HCT116 (cell line): ENCODE measurements at regions not wholly inside any gene's neighbourhood (a gene's known extent, or its start where the extent isn't known, plus 50 kb on each side); places are given as distances from the start of the nearest gene placed in this dataset.
"Not testable (repeated sequence)": the region's sequence is repeated elsewhere in the genome, so short reads cannot be mapped to it uniquely, and the experiment has no call there.

Experiments used
- CEBPB ChIP-seq: IDR thresholded peaks from 2 replicates; pipeline ENCODE4 v1.6.1; 2012; ENCODE audit warnings: low read depth
- EZH2 ChIP-seq: fragments of 200-600 bp; sonication (generic); IDR thresholded peaks from 2 replicates; pipeline ENCODE4 v1.6.1; 2017; ENCODE audit warnings: antibody characterized with exemption, mixed run types
- EZH2phosphoT487 ChIP-seq: fragments of 200-600 bp; IDR thresholded peaks from 2 replicates; pipeline ENCODE4 v1.6.1; 2018; ENCODE audit warnings: antibody characterized with exemption, borderline replicate concordance
- FOSL1 ChIP-seq: IDR thresholded peaks from 2 replicates; pipeline ENCODE4 v1.6.1; 2012; ENCODE audit warnings: low read depth
- JUND ChIP-seq: IDR thresholded peaks from 2 replicates; pipeline ENCODE4 v1.6.1; 2012
- POLR2A ChIP-seq: IDR thresholded peaks from 2 replicates; pipeline ENCODE4 v1.7.0; 2011; ENCODE audit warnings: borderline replicate concordance; ENCODE audit not compliant: insufficient read depth, insufficient read length; ENCODE audit errors: extremely low read depth
- POLR2AphosphoS5 ChIP-seq: IDR thresholded peaks from 2 replicates; pipeline ENCODE4 v1.6.1; 2011; ENCODE audit warnings: mild to moderate bottlenecking, low read depth, low read length, moderate library complexity
- RAD21 ChIP-seq: IDR thresholded peaks from 2 replicates; pipeline ENCODE4 v1.6.1; 2012; ENCODE audit warnings: low read depth, mild to moderate bottlenecking
- SP1 ChIP-seq: IDR thresholded peaks from 2 replicates; pipeline ENCODE4 v1.6.1; 2012; ENCODE audit warnings: low read depth
- YY1 ChIP-seq: IDR thresholded peaks from 2 replicates; pipeline ENCODE4 v1.6.1; 2011; ENCODE audit warnings: low read length, low read depth, moderate library complexity, mild to moderate bottlenecking; ENCODE audit not compliant: insufficient replicate concordance; ENCODE audit errors: extremely low read depth
- ZNF274 ChIP-seq: fragments of 200-500 bp; sonication (Bioruptor generic); IDR thresholded peaks from 2 replicates; pipeline ENCODE4 v1.6.1; 2014; ENCODE audit warnings: mild to moderate bottlenecking, low read depth, low read length, inconsistent platforms
- TF ChIP-seq, protein P1 (sequence below), 3 experiments: fragments of 200-600 bp in 1 of 3; sonication (generic) in 1 of 3; IDR thresholded peaks in 2 of 3; conservative IDR thresholded peaks in 1 of 3; 2 replicates each; pipeline ENCODE4 v1.5.1; 2012 to 2017; ENCODE audit warnings: low read depth in 2 of 3, low read length in 2 of 3, antibody characterized with exemption in 1 of 3, borderline replicate concordance in 1 of 3, control low read depth in 1 of 3, mild to moderate bottlenecking in 1 of 3, mixed read lengths in 1 of 3, mixed run types in 1 of 3, moderate library complexity in 1 of 3; ENCODE audit not compliant: insufficient read depth in 1 of 3
- TF ChIP-seq, protein P2 (sequence below): IDR thresholded peaks from 2 replicates; pipeline ENCODE4 v1.6.1; 2011; ENCODE audit warnings: mild to moderate bottlenecking, low read length, moderate library complexity; ENCODE audit not compliant: insufficient replicate concordance; ENCODE audit errors: extremely low read depth
- TF ChIP-seq, protein P3 (sequence below): IDR thresholded peaks from 2 replicates; pipeline ENCODE4 v1.6.1; 2012; ENCODE audit warnings: low read depth

DNA sequence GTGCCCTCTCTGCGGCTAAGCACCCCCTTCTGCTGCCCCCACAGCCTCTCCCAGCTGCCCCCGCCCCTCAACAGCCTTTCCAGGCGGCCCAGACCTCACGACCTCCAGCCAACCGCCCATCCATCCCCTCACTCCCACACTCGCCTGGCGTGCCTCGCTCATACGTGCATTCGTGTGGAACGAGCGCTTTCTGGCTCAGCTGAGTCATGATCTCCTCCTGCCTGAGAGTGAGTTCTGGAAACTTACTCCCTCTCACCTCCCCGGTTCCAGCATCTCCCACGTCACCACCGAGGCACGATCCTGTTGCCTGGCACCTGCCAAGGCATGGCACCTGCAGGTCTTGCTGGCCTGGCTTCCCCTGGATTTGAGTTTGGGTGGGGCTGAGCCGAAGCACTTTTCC lies 5506.2 kb upstream of the TPTE start:
- not testable (repeated sequence) for TF ChIP-seq POLR2AphosphoS5, JUND, POLR2A, CEBPB, EZH2, FOSL1, SP1, YY1, ZNF274, EZH2phosphoT487, RAD21
- TF ChIP-seq, protein P1, sequence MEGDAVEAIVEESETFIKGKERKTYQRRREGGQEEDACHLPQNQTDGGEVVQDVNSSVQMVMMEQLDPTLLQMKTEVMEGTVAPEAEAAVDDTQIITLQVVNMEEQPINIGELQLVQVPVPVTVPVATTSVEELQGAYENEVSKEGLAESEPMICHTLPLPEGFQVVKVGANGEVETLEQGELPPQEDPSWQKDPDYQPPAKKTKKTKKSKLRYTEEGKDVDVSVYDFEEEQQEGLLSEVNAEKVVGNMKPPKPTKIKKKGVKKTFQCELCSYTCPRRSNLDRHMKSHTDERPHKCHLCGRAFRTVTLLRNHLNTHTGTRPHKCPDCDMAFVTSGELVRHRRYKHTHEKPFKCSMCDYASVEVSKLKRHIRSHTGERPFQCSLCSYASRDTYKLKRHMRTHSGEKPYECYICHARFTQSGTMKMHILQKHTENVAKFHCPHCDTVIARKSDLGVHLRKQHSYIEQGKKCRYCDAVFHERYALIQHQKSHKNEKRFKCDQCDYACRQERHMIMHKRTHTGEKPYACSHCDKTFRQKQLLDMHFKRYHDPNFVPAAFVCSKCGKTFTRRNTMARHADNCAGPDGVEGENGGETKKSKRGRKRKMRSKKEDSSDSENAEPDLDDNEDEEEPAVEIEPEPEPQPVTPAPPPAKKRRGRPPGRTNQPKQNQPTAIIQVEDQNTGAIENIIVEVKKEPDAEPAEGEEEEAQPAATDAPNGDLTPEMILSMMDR (IDR thresholded peaks at IDR 0.05 in 2 of 3, conservative IDR thresholded peaks at IDR 0.05 in 1 of 3; ENCODE audit: borderline replicate concordance in 1 of 3, insufficient read depth in 1 of 3, low read depth in 2 of 3, low read length in 2 of 3): not testable (repeated sequence)
- TF ChIP-seq, protein P2, sequence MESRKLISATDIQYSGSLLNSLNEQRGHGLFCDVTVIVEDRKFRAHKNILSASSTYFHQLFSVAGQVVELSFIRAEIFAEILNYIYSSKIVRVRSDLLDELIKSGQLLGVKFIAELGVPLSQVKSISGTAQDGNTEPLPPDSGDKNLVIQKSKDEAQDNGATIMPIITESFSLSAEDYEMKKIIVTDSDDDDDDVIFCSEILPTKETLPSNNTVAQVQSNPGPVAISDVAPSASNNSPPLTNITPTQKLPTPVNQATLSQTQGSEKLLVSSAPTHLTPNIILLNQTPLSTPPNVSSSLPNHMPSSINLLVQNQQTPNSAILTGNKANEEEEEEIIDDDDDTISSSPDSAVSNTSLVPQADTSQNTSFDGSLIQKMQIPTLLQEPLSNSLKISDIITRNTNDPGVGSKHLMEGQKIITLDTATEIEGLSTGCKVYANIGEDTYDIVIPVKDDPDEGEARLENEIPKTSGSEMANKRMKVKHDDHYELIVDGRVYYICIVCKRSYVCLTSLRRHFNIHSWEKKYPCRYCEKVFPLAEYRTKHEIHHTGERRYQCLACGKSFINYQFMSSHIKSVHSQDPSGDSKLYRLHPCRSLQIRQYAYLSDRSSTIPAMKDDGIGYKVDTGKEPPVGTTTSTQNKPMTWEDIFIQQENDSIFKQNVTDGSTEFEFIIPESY: not testable (repeated sequence)
- TF ChIP-seq, protein P3, sequence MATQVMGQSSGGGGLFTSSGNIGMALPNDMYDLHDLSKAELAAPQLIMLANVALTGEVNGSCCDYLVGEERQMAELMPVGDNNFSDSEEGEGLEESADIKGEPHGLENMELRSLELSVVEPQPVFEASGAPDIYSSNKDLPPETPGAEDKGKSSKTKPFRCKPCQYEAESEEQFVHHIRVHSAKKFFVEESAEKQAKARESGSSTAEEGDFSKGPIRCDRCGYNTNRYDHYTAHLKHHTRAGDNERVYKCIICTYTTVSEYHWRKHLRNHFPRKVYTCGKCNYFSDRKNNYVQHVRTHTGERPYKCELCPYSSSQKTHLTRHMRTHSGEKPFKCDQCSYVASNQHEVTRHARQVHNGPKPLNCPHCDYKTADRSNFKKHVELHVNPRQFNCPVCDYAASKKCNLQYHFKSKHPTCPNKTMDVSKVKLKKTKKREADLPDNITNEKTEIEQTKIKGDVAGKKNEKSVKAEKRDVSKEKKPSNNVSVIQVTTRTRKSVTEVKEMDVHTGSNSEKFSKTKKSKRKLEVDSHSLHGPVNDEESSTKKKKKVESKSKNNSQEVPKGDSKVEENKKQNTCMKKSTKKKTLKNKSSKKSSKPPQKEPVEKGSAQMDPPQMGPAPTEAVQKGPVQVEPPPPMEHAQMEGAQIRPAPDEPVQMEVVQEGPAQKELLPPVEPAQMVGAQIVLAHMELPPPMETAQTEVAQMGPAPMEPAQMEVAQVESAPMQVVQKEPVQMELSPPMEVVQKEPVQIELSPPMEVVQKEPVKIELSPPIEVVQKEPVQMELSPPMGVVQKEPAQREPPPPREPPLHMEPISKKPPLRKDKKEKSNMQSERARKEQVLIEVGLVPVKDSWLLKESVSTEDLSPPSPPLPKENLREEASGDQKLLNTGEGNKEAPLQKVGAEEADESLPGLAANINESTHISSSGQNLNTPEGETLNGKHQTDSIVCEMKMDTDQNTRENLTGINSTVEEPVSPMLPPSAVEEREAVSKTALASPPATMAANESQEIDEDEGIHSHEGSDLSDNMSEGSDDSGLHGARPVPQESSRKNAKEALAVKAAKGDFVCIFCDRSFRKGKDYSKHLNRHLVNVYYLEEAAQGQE: not testable (repeated sequence)
